Fibroblast of pulmonary artery (primary cell): ENCODE measurements at regions not wholly inside any gene's neighbourhood (a gene's known extent, or its start where the extent isn't known, plus 50 kb on each side); places are given as distances from the start of the nearest gene placed in this dataset.
A peak's percentile ranks its signal among the peaks of the same experiment; 100 is the strongest.

Experiments used
- DNase-seq: peaks from one replicate; pipeline ENCODE4 v3.0.0-alpha.2; 2010; ENCODE audit warnings: low read depth
- H3K4me3 ChIP-seq: replicated peaks from 2 replicates; pipeline ENCODE4 v1.5.1; 2011; ENCODE audit warnings: low read depth, mild to moderate bottlenecking, control low read depth, low read length, moderate library complexity
- TF ChIP-seq, protein P1 (sequence below): IDR thresholded peaks from 2 replicates; pipeline ENCODE4 v1.5.1; 2011; ENCODE audit warnings: mild to moderate bottlenecking, control low read depth, low read length, inconsistent platforms; ENCODE audit errors: missing control alignments

DNA sequence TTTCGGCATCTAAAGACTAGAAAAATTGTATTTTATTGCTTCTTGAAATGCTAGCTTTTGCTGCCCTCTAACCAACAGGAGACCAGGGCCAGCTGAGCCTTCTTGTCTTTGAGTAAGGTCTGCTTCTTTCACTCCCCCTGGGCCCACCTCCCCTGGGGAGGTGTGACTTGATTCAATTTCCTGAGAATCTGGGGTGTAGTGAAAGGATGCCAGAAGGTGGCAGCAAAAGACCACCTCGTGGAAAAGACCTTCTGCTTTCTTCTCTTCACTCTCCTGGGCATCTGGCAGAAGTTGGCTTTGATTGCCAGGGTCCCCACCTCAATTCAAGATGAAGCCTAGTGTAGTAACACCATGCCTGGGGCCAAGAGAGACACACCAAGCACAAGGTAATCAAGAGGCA, 96.5 kb upstream of the MAOA start:
- no peak overlapping the region for H3K4me3 ChIP-seq
- TF ChIP-seq, protein P1, sequence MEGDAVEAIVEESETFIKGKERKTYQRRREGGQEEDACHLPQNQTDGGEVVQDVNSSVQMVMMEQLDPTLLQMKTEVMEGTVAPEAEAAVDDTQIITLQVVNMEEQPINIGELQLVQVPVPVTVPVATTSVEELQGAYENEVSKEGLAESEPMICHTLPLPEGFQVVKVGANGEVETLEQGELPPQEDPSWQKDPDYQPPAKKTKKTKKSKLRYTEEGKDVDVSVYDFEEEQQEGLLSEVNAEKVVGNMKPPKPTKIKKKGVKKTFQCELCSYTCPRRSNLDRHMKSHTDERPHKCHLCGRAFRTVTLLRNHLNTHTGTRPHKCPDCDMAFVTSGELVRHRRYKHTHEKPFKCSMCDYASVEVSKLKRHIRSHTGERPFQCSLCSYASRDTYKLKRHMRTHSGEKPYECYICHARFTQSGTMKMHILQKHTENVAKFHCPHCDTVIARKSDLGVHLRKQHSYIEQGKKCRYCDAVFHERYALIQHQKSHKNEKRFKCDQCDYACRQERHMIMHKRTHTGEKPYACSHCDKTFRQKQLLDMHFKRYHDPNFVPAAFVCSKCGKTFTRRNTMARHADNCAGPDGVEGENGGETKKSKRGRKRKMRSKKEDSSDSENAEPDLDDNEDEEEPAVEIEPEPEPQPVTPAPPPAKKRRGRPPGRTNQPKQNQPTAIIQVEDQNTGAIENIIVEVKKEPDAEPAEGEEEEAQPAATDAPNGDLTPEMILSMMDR = peak; percentile 64
- DNase-seq = peak; percentile 66

- TF ChIP-seq, protein P1 = no peak
- DNase-seq = no peak
- no peak overlapping the region for H3K4me3 ChIP-seq
These were observed 95.7 kb upstream of the MAOA start for GRCh38 chrX:43560247-43560946.

DNA sequence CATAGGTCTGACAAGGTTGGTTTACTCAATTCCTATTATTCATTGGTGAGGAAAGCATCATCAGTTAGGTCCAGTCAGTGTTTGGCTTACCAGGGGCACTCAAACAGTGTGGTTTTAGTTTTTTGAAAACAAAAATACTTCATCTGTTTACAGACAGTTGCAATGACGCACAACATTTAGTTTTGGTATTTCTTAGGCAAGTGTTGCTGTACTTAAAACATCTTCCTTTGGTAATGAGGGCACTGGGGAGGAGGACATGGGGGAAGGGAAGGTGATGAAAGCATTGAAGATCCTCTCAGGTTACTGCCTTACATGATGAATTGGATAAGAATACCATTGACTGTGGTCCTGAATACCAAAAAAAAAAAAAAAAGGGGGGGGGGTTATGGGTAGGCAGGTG, 93.7 kb upstream of the MAOA start:
- no peak for DNase-seq
- TF ChIP-seq, protein P1 = no peak
- no peak overlapping the region for H3K4me3 ChIP-seq

GRCh38 chrX:43564953-43565352, 91.1 kb upstream of the MAOA start:
- TF ChIP-seq, protein P1 = no peak
- no peak overlapping the region for H3K4me3 ChIP-seq
- peak; percentile 14 for DNase-seq

- TF ChIP-seq, protein P1 = no peak
- no peak overlapping the region for H3K4me3 ChIP-seq
- no peak for DNase-seq
These were observed 89.9 kb upstream of the MAOA start for GRCh38 chrX:43566170-43566569.

GRCh38 chrX:43573441-43574015, 82.6 kb upstream of the MAOA start:
- DNase-seq = no peak
- TF ChIP-seq, protein P1 = no peak
- no peak overlapping the region for H3K4me3 ChIP-seq

DNA sequence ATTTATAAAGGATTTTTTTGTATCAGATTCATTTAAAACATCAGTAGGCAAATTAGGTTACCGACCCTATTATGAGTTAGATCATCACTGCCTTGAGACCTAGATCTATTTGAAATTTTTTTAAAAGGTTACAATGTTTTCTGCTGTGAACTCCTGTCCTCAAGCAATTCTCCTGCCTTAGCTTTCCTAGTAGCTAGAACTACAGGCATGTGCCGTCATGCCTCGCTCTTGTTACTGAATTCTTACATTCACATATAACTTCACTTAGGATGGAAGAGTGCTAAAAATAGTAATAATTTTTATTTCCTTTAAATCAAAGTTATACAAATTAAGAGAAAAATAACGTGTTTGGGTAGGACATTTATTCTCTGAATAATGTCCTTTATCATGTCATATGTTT, 75.5 kb upstream of the MAOA start:
- TF ChIP-seq, protein P1 = no peak
- no peak for DNase-seq
- H3K4me3 ChIP-seq = no peak overlapping the region
